Mesothelial cell of epicardium (in vitro differentiated cells): ENCODE measurements at regions not wholly inside any gene's neighbourhood (a gene's known extent, or its start where the extent isn't known, plus 50 kb on each side); places are given as distances from the start of the nearest gene placed in this dataset.
A peak's percentile ranks its signal among the peaks of the same experiment; 100 is the strongest.

ENCODE experiments used
- DNase-seq, 2 experiments: peaks; one replicate each; pipeline ENCODE4 v3.0.0; 2021; ENCODE audit warnings: low spot score in 2 of 2; ENCODE audit not compliant: unreplicated experiment in 2 of 2
- H3K27ac Mint-ChIP-seq: 2 replicates; pipeline ENCODE4 v1.8.0; 2021; ENCODE audit warnings: mixed read lengths
- H3K27me3 Mint-ChIP-seq: 2 replicates; pipeline ENCODE4 v1.8.0; 2021; ENCODE audit warnings: low read depth, mixed read lengths
- H3K36me3 Mint-ChIP-seq: 2 replicates; pipeline ENCODE4 v1.8.0; 2021; ENCODE audit warnings: mixed read lengths
- H3K4me1 Mint-ChIP-seq: 2 replicates; pipeline ENCODE4 v1.8.0; 2021; ENCODE audit warnings: mixed read lengths
- H3K4me3 Mint-ChIP-seq: 2 replicates; pipeline ENCODE4 v1.8.0; 2021; ENCODE audit warnings: mild to moderate bottlenecking, moderate library complexity, mixed read lengths
- H3K9me3 Mint-ChIP-seq: 2 replicates; pipeline ENCODE4 v1.8.0; 2021; ENCODE audit warnings: mixed read lengths
- CTCF ChIP-seq: fragments of 200-600 bp; sonication (generic); IDR thresholded peaks from one replicate; pipeline ENCODE4 v1.5.0; 2021; ENCODE audit warnings: antibody characterized with exemption; ENCODE audit not compliant: unreplicated experiment

GRCh38 chr13:44011036-44011435 is 131.3 kb downstream of the LACC1 start:
- H3K27me3 Mint-ChIP-seq: no peaks in the 10 kb centered on the region
- peaks cover 9% of the 10 kb centered on the region for H3K9me3 Mint-ChIP-seq
- no peaks in the 10 kb centered on the region for H3K36me3 Mint-ChIP-seq
- no peak overlapping the region for H3K27ac Mint-ChIP-seq
- TF ChIP-seq CTCF: no peak
- peaks cover 8% of the 10 kb centered on the region for H3K4me1 Mint-ChIP-seq
- DNase-seq: no peak
- H3K4me3 Mint-ChIP-seq: no peak overlapping the region

GRCh38 chr13:44012910-44013757 is 133.4 kb downstream of the LACC1 start:
- Mint-ChIP-seq H3K4me1 (peaks cover 13% of the 10 kb centered on the region), H3K27me3 (no peaks in the 10 kb centered on the region), H3K36me3 (no peaks in the 10 kb centered on the region), H3K27ac (peak overlapping the region; percentile 31), H3K4me3 (no peak overlapping the region), H3K9me3 (no peaks in the 10 kb centered on the region)
- DNase-seq: no peak
- TF ChIP-seq CTCF: no peak

GRCh38 chr13:44013758-44014291 is 134.1 kb downstream of the LACC1 start:
- TF ChIP-seq CTCF: no peak
- H3K4me1 Mint-ChIP-seq: peaks cover 18% of the 10 kb centered on the region
- DNase-seq: no peak
- no peaks in the 10 kb centered on the region for H3K9me3 Mint-ChIP-seq
- H3K27me3 Mint-ChIP-seq: no peaks in the 10 kb centered on the region
- H3K4me3 Mint-ChIP-seq: no peak overlapping the region
- H3K27ac Mint-ChIP-seq: peak overlapping the region; percentile 31
- no peaks in the 10 kb centered on the region for H3K36me3 Mint-ChIP-seq

- no peaks in the 10 kb centered on the region for H3K36me3 Mint-ChIP-seq
- TF ChIP-seq CTCF: no peak
- H3K4me3 Mint-ChIP-seq: no peak overlapping the region
- H3K27me3 Mint-ChIP-seq: no peaks in the 10 kb centered on the region
- no peak overlapping the region for H3K27ac Mint-ChIP-seq
- peaks cover 18% of the 10 kb centered on the region for H3K4me1 Mint-ChIP-seq
- DNase-seq: no peak
- no peaks in the 10 kb centered on the region for H3K9me3 Mint-ChIP-seq
Measured at GRCh38 chr13:44014501-44014900, 134.8 kb downstream of the LACC1 start.

GRCh38 chr13:44015118-44015517 is 135.4 kb downstream of the LACC1 start:
- Mint-ChIP-seq H3K36me3 (no peaks in the 10 kb centered on the region), H3K27ac (no peak overlapping the region), H3K27me3 (no peaks in the 10 kb centered on the region), H3K4me1 (peaks cover 18% of the 10 kb centered on the region), H3K9me3 (no peaks in the 10 kb centered on the region), H3K4me3 (no peak overlapping the region)
- no peak for TF ChIP-seq CTCF
- DNase-seq: no peak
